Adrenal gland (tissue), 9 donors: ENCODE measurements at regions not wholly inside any gene's neighbourhood (a gene's known extent, or its start where the extent isn't known, plus 50 kb on each side); places are given as distances from the start of the nearest gene placed in this dataset.

Experiments used
- DNase-seq, 7 donors: peaks; one replicate each; pipeline ENCODE4 v3.0.0-alpha.2; 2019 to 2020
- H3K27ac ChIP-seq, 5 donors: fragments of 200-600 bp; sonication (generic) in 4 of 5; 1 replicate in 3 of 5; 2 replicates in 2 of 5; pipeline versions ENCODE4 v1.5.1 to v1.8.0; 2016 to 2020; ENCODE audit warnings: mild to moderate bottlenecking in 1 of 5
- H3K27me3 ChIP-seq: fragments of 200-600 bp; 2 replicates; pipeline ENCODE4 v1.8.0; 2021
- H3K36me3 ChIP-seq, 2 donors: fragments of 200-600 bp; replicated peaks in 1 of 2; 1 replicate in 1 of 2; 2 replicates in 1 of 2; pipeline versions ENCODE4 v1.5.1 to v1.8.0; 2018 to 2022
- H3K4me1 ChIP-seq, 2 donors: fragments of 200-600 bp; replicated peaks in 1 of 2; 1 replicate in 1 of 2; 2 replicates in 1 of 2; pipeline versions ENCODE4 v1.5.1 to v1.8.0; 2018 to 2021
- H3K4me3 ChIP-seq, 4 donors: fragments of 200-600 bp; sonication (generic) in 3 of 4; one replicate each; pipeline ENCODE4 v1.5.1; 2016 to 2018
- H3K9me3 ChIP-seq, 3 donors: fragments of 200-600 bp; sonication (generic) in 1 of 3; replicated peaks in 1 of 3; 1 replicate in 2 of 3; 2 replicates in 1 of 3; pipeline versions ENCODE4 v1.5.1 to v1.8.0; 2016 to 2021
- POLR2A ChIP-seq, 2 donors: fragments of 450-650 bp; IDR thresholded peaks; one replicate each; pipeline ENCODE4 v1.6.1; 2017; ENCODE audit warnings: antibody characterized with exemption in 2 of 2, mild to moderate bottlenecking in 2 of 2, moderate library complexity in 1 of 2
- WGBS, 4 donors: extraction: QIAGEN DNeasy Blood & Tissue Kit in 2 of 4; methylation state at CpG; one replicate each; pipeline versions ENCODE4 v1.1.5 to v1.1.7; 2013 to 2017; 5-methylcytosine and 5-hydroxymethylcytosine counted together
- intact Hi-C, 2 donors: fragments of 100-400 bp; cut with DNase I; formaldehyde crosslinking; loops; one replicate each; pipeline versions ENCODE4 v1.14.1 to v1.15.0; 2022 to 2023
- TF ChIP-seq, protein P1 (sequence below), 6 experiments: fragments of 450-650 bp in 4 of 6; fragments of 200-600 bp in 2 of 6; sonication (generic) in 1 of 6; IDR thresholded peaks; 1 replicate in 5 of 6; 2 replicates in 1 of 6; pipeline versions ENCODE4 v1.5.1 to v1.8.0; 2016 to 2021; ENCODE audit warnings: antibody characterized with exemption in 6 of 6, mild to moderate bottlenecking in 2 of 6, moderate library complexity in 1 of 6
- donor health status: healthy with polysubstance abuse.
- donor health status: Bipolar disorder and iron deficiency.
- donor health status: DM: yes; HTN: yes; CAD: no.
- donor health status: DM: no; HTN: no; CAD: no.
- donor health status: DM: no; HTN: no; CAD: no.

DNA sequence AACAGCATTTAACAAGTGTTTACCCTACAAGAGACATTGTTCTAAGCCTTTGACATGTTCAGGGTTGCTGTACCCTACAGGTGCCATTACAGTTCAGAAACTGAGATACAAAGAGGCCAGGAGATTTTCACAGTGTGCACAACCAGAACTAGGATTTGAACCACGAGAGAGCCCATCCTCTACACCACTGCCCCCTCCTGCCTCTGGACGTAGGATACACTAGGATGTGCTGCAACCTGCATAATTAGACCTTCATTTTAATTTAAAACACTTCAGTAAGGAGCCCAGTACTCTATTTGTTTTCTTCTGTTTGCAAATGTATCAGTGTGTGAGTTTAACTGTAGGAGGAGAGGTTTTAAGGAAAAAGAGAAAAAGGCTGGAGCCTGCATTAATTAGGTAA lies 123.1 kb upstream of the RARB start:
- no peaks in the 10 kb centered on the region for H3K9me3 ChIP-seq
- no peak for DNase-seq
- 54 to 63% (median 57%) methylated on average over 2 of the region's 2 CpGs for WGBS, 4 donors
- H3K4me3 ChIP-seq = no peak overlapping the region
- H3K27me3 ChIP-seq = no peaks in the 10 kb centered on the region
- intact Hi-C loops = no loop called here
- H3K27ac ChIP-seq = no peak overlapping the region
- no peaks in the 10 kb centered on the region for H3K36me3 ChIP-seq
- H3K4me1 ChIP-seq = no peaks in the 10 kb centered on the region
- TF ChIP-seq, protein P1, sequence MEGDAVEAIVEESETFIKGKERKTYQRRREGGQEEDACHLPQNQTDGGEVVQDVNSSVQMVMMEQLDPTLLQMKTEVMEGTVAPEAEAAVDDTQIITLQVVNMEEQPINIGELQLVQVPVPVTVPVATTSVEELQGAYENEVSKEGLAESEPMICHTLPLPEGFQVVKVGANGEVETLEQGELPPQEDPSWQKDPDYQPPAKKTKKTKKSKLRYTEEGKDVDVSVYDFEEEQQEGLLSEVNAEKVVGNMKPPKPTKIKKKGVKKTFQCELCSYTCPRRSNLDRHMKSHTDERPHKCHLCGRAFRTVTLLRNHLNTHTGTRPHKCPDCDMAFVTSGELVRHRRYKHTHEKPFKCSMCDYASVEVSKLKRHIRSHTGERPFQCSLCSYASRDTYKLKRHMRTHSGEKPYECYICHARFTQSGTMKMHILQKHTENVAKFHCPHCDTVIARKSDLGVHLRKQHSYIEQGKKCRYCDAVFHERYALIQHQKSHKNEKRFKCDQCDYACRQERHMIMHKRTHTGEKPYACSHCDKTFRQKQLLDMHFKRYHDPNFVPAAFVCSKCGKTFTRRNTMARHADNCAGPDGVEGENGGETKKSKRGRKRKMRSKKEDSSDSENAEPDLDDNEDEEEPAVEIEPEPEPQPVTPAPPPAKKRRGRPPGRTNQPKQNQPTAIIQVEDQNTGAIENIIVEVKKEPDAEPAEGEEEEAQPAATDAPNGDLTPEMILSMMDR (IDR thresholded peaks at IDR 0.05) = no peak
- no peak for TF ChIP-seq POLR2A (IDR thresholded peaks at IDR 0.05)

DNA sequence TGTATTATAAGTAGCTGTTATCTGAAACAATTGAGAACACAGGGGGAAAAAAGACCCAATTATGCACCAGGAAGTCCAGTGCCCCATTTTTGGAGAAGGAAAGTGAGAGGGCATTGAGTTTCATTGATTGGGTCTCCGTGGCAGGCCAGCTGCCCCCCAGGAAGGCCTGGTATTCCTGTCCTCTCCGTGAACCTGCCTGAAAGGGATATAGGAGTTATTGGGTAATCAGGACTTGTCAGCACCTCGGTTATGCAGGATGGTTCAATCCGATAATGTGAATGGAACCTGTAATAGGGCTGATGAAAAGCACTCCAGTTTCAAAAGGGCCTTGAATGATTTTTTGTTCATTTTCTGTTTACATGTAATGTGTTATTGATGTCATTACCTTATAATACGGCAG lies 122.0 kb upstream of the RARB start:
- Histone ChIP-seq H3K4me1 (no peaks in the 10 kb centered on the region), H3K27me3 (no peaks in the 10 kb centered on the region), H3K4me3 (no peak overlapping the region), H3K9me3 (no peaks in the 10 kb centered on the region), H3K27ac (no peak overlapping the region), H3K36me3 (no peaks in the 10 kb centered on the region)
- TF ChIP-seq, protein P1 (IDR thresholded peaks at IDR 0.05) = no peak
- no peak for TF ChIP-seq POLR2A (IDR thresholded peaks at IDR 0.05)
- WGBS, 4 donors = 53 to 68% (median 61%) methylated on average over 4 to 5 of the region's 5 CpGs
- intact Hi-C loops = no loop called here
- no peak for DNase-seq

DNA sequence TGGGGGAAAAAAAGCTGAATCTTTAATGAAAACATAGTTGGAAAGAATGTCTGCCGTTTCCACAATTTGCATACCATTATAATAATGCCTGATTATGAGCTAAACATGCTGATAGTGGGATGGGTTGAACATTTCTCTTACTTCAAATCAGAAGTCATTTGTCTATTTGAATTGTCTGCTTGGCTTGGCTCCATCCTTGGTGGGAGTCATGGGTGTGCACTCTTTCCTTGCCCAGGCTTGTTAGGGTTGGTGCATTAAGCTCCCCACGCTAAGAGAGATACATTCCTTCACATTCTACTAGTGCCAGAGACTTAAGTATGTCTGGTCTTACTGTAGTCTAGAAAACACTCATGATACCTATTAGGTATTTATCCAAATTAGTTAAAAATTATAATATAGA lies 121.4 kb upstream of the RARB start:
- Histone ChIP-seq H3K36me3 (no peaks in the 10 kb centered on the region), H3K4me1 (no peaks in the 10 kb centered on the region), H3K9me3 (no peaks in the 10 kb centered on the region), H3K27ac (no peak overlapping the region), H3K4me3 (no peak overlapping the region), H3K27me3 (no peaks in the 10 kb centered on the region)
- no peak for TF ChIP-seq POLR2A (IDR thresholded peaks at IDR 0.05)
- TF ChIP-seq, protein P1 (IDR thresholded peaks at IDR 0.05) = no peak
- intact Hi-C loops = no loop called here
- DNase-seq = no peak
- 61 to 77% (median 69%) methylated on average over 2 of the region's 2 CpGs for WGBS, 4 donors

DNA sequence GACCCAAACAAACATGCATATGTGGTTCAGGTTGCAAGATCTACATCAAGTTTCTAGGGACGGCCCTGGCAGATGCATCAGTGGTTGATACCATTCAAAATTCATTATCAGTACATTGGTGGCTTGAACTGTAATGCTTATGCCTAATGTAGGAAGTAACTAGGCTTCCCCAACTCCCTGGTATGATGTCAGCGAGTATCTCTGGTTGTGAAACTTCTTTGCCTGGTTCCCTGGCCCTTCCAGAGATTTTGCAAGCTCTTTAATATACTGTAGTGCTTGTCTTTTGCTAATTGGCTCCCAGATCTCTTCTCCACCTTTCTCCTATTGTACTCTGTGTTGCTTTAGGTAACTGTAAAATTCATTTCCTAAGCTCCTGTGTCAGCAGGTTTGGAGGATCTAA lies 114.8 kb upstream of the RARB start:
- Histone ChIP-seq H3K27me3 (no peaks in the 10 kb centered on the region), H3K4me1 (no peaks in the 10 kb centered on the region), H3K4me3 (no peak overlapping the region), H3K9me3 (no peaks in the 10 kb centered on the region), H3K36me3 (no peaks in the 10 kb centered on the region), H3K27ac (no peak overlapping the region)
- intact Hi-C loops = no loop called here
- 64 to 77% (median 68%) methylated on average over 2 of the region's 2 CpGs for WGBS, 4 donors
- TF ChIP-seq POLR2A (IDR thresholded peaks at IDR 0.05) = no peak
- TF ChIP-seq, protein P1 (IDR thresholded peaks at IDR 0.05) = no peak
- DNase-seq = no peak
